ENCODE measurements at regions not wholly inside any gene's neighbourhood (a gene's known extent, or its start where the extent isn't known, plus 50 kb on each side); places are given as distances from the start of the nearest gene placed in this dataset.

DNA sequence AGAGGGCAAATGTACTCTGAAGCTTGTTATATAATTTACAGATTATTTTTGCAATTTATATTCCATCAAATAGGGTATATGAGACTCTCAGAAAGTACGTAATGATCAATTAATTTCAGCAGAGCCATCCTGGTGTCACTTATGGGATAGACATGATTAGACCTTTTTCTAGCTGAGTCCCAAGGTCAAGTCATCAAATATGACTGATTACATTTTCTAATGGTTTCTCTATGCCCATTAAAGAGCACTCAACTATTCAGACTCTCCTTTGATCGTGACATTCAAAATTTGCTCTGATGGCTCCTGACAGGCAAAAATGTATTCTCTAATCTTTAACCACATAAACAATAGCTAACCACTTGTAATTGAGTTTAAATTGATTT is 469.2 kb downstream of the COG6 start:
- peak; percentile 30 for DNase-seq

DNA sequence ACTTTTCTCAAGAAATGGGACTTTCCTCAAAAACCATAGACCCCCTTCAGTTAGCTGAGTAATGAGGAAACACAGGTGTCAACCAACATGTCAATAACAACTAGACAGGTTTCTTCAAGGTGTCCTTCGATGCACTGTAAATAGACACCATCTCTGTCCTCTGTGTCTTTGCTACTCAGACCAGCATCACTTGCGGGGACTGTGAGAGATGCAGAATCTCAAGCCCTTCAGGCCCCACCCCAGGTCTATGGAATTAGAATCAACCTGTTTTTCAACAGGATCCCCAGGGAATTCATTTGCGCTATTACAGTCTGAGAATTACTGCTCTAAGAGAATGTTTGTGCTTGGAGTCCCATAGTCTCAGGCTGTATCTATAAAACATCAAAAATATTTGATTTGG is 469.9 kb downstream of the COG6 start:
- no peak for DNase-seq

DNA sequence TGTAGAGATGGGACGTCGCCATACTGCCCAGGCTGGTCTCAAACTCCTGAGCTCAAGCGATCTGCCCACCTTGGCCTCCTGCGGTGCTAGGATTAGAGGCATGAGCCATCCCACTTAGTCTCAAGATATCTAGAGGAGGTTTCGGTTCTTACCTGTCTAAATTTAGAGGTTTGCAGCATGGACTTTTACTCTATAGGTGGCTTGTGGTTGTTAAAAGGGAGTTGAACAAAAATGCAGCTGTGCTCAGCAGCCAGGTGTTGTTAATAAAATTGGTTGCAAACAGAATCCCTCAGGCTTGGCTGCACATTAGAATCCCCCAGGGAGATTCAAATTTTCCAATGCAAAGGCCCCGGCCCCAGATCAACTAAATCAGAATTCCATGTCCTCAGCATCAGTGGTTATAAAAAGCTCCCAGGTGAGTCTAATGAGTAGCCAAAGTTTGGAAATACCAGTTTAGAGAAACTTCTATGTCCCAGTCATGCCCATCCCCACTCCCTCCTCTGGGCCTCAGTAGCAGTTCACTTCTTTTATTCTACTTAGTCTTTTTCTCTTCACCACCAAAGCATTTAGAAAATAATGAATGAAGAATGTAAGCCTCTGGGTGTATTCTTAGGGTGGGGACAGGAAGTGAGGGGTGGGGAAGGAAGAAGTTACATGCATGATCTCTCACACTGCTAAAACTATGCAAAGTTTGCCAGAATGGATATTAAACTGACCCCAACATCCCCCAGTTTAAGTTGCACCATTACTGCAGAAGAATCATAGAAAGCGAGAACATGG is 471.0 kb downstream of the COG6 start:
- no peak for DNase-seq

DNA sequence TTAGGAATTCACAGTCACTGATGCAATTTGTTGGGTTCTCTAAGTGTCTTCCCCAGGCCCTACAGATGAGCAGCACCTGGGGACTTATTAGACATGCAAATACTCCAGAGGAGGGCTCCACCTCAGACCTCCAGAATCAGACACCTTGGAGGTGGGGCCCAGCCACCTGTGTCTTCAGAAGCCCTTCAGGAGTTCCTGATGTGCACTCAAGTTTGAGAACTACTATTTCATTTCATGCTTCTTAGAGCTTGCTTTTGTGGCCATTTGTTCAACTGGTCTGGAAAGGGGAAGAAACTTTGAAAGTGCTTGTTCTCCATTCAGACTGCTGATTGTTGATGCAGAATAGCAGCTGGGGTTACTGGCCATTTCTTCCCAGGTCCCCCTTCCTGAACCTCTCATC is 472.0 kb downstream of the COG6 start:
- DNase-seq: no peak

DNA sequence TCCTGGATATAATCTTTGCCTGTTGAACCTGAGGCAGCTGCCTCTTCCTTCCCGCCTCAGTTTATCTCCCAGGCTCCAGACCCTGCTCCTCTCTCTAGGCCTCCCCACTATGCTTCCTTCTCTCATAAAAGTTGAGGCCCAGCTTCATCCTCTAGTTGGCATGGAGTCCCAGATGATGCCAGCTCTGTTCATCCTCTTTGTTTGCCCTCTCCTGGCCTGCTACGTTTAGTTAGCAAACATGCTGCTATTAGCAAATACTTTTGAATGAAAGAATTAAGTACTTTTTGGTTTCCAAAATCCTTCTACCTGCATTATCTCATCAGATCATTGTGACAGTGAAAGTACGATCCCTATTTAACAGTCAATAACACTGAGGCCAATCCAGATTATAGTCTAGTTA is 472.5 kb downstream of the COG6 start:
- DNase-seq: no peak

DNA sequence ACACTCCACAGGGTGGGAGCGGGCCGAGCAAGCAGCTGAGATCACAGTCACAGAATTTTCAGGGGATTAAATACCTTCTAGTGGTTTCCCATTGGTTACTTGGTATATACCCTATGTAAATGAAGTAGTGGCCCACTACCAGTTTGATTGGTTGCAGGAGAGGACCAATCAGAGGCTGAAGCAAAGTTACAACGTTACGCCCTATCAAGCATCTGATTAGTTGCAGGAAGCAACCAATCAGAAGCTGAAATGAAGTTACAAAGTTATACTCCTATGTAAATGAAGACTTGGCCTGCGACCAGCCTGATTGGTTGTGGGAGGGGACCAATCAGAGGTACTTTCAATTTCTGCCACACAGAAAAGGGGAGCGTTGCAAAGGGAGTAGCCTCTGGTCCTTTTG is 474.0 kb downstream of the COG6 start:
- DNase-seq: no peak

DNA sequence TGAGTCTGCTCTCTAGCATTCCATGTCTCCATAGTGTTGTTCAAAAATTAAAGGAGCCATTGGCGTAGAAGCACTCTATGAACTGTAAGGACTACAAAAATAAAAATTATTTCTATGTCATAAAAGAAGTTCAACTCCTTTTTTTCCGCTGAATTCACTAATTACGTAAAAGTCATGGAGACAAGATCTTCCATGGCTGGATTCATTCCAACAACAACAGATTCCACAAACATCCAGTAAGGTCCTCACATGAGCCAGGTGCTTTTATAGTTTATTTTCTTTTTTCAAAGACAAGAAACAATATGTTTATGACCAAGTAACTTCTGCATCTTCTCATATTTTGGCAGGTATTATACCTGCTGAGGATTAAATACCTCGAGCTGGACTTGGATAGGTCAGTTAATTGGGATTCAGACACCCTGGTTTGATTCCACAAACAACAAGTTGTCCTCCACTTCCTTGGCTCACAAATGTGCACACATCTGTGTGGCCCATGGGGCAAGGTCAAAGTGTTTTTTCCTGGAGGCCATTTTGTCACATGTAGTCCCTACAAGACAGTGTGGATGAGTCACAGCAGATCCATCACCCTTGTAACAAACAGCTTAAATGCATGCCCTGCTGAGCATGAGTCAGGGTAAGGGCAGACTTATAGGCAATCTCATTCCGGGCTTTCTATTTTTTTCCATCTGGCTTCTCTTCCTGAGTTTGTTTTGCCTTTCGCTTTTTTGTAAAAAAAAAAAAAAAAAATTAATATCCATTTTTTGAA is 475.6 kb downstream of the COG6 start:
- no peak for DNase-seq

DNA sequence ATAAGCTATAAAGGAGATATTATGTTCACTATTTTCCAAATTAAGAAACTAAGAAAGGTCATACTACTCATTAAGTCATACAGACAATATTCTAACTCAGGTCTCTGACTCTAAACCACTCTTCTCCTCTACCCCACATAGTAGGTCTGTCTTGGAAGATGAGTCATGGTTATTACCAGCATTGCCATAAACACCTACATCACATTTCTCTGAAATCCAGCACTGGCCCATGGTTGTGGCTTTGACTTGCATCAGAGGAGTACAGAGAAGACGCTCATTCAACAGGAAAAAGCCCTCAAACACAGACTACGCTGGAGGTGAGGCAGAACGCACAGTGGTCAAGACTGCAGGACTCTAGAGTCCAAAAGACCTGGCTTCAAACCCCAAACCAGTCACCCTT is 476.8 kb downstream of the COG6 start:
- no peak for DNase-seq

DNA sequence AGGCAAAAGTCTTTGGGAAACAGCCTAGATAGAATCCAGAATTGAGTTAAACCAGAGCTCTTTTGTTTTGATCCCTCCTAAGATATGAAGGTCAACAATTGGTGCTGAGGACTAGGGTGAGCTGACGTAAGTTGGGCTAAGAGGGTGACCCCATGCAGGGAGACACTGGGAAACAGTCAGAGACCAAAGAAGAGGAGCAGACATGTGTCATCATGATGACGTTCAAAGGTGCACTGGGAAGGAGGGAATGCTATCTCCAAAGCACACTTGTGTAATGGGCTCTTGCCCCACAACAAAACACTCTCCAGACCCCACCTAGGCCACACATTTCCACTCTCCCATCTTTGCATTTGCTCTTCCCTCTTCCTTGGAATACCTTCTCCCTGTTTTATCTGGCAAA is 481.4 kb downstream of the COG6 start:
- DNase-seq: no peak

DNA sequence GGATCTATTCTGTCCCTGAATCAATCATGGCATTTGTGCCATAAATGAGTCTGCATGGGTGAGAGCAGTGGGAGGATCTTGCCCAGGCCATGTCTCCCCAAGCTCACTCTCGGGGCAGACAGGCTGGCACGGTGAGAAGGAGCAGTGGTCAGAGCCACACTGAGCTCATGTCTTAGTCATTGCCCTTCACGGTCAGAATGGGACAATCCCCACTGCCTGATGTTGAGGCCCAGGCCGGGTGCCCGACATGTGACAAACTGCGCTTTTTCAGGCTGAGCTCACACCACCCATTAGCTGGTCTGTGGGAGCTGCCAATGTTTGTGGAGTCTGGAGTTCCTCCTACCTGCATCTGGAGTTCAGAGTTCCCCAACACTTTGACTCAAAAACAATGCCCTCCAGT is 481.9 kb downstream of the COG6 start:
- no peak for DNase-seq

DNA sequence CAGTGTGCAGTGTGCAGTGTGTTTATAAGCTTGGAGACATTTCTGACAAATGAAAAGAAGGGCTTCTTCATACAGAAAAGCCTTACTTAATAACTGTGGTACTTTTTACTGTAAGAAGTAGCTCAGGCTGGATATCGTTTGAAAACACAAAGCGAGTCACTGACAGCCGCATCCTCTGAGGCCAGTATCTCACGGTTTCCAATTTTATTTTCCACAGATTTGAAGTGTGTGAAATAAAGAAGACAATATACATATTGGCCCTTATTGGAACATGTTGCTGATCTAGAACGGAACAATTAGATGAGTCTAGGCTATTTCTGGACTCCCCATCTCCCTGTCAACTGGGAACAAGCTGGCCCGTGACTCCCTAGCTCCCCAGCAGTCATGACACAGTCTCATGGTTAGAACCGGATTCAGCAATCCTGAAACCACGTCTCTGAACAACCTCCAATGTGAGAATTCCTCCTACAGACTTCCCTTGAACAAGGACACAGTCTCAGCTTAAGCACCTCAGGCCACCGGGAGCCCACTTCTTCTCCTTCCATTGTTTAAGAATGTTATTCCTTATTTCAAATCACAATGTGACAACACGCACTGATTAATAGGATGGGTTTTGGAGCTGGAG is 484.5 kb downstream of the COG6 start:
- DNase-seq: no peak

DNA sequence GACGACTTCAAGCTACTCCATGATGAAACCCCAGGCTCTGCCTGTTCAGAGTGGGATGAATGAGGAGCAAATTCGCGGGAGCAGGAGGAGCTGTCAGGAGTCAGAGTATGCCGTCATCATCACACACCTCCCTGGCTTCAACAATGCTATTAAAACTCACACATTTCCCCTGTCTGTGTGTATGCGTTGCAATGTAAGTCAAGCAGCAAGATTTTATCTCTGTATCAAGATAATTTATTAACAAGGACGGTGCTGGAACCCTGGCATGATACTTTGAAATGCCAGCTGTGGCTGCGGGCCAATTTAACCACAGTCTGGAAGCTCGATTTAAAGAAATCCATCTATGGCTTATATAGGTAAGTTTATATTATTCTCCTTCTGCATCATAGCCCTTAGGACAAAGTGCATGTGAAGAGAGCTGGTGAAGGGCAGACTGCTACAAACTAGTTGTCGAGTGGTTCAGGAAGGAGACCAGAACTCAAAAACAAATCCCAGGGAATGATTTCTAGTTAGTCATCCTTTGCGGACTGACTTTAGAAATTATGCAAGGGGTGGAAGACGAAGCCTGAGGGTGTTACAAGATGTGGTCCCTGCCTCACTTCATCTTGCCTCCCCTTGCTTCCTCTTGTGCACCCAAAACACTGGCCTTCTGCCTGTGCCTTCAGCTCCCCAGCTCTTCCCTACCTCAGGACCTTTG is 486.5 kb downstream of the COG6 start:
- peak; percentile 16 for DNase-seq

DNA sequence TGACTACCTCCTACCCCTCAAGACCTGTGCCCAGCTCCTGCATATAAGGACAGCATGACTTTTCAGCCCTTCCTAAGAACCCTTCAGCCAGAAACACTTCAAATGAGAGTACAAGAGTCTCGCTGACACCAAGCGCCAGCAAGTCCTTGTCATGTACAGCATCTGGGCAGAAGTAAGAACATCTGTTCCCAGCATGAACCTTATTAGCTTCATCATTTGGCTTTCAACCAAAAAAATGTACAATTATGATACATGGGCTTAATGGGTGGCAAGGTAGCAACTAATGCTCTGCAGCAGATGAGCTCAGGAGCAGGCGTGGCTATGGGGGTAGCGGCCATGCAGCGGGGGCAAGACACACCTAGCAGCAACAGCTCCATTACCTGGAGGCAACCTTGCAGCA is 487.6 kb downstream of the COG6 start:
- peak; percentile 17 for DNase-seq

DNA sequence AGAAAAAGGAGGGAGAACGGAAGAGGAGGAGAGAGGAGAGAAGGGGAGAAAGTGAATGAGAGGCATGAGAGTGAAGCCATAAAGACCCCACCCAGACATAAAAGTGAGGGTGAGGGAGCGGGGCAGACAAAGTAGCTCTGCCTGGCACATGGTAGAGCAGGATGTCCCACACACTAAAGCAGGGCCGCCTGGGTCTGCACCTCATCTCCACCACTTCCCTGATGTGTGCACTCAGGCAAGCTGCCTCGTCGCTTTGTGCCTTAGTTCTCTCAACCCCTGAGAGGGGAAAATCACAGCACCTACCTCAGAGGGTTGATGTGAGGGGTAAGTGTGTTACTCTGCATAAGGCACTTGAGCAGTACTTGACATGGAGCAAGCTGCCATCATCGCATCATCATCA is 488.1 kb downstream of the COG6 start:
- no peak for DNase-seq

DNA sequence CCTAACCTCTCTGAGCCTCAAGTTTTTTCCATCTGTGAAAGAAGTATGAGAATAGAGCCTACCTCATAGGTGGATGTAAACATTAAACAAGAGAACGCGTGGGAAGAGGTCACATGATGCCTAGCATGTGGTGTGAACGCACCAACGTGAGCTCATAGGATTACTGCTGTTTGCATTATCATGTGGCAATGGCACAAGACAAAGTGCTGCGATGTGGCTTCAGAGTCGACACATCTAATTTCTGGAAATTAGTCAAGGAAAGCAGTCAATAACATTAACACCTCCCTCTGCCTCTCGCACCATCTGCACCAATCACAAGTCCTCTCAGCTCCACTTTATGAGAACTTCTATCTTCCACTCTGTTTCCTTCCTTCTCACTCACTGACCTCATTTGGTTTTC is 489.7 kb downstream of the COG6 start:
- DNase-seq: no peak

DNA sequence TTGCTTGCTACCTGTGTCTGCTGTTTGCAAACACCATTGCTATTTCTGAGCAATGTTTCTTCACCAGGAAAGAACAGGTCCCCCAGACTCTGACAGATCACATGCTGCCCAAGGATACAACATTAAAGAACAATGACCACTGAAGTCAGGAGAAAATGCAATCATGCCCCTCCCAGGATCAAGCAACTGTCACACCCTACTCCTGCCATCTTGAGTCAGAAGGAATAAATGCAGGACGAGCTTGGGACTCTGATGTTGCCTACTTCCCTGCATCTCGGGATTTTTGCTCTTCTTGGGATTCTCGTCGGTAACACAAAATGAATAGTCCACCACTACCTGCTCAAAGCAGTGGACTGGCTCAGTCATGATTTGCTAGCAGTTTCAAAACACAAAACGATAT is 490.6 kb downstream of the COG6 start:
- DNase-seq: no peak

DNA sequence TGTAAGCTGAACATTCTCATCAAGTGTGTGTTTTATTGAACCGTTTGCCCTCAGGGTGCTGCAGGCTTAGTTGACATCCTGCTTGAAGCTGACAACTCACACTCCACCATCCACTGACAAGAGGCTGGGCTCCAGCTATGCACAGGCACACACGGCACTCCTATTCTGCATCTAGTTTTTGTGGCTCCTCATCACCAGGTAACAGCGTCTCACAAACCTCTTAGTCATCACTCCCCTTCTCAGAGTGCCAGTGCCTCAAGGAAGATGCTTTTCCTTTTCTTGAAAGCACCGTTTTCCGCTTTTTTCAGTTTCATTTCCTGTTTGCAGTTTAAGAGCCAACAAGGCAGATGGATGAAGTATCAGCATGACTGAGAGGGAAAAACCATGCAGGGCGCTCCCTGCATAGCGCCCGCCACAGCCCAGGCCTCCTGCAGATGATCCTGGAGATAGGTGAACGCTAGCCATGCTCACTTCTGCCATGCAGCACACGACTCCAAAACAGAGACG is 491.2 kb downstream of the COG6 start:
- DNase-seq: no peak

DNA sequence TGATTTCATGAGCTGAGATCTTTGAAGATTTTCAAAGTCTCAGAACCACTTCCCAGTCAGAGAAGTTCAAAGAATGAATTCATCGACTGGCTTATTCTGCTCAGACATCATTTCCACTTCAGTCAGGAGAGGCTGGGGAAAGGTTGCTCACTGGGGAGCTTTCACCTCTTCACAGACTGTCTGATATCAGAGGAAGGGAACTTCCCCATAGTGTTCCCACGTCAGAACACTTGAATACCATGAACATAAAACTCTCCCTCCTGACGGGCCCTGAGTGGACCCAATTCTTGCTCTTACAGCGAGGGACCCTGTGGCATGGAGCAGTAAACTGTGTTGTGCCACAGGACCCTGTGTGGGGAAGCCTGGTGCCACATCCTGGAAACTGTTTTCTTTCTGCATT is 492.6 kb downstream of the COG6 start:
- DNase-seq: no peak

DNA sequence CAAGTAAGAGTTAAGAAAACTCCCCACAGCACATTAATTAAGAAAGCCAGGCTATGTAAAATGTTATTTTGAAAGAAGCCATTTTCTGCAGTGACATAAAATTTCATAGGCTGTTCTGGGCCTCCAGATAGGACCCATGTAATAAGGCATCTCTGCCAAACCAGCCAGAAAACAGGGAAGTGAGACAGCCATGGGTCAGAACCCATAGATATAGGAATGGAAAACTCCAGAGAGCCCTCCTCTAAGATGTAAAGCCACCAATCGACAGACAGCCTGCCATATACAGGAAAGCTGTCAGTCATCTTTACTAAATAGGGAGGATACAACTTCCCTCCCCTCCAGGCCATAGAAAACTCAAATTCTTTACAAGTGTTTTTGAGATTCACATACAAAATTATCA is 493.3 kb downstream of the COG6 start:
- DNase-seq: no peak

DNA sequence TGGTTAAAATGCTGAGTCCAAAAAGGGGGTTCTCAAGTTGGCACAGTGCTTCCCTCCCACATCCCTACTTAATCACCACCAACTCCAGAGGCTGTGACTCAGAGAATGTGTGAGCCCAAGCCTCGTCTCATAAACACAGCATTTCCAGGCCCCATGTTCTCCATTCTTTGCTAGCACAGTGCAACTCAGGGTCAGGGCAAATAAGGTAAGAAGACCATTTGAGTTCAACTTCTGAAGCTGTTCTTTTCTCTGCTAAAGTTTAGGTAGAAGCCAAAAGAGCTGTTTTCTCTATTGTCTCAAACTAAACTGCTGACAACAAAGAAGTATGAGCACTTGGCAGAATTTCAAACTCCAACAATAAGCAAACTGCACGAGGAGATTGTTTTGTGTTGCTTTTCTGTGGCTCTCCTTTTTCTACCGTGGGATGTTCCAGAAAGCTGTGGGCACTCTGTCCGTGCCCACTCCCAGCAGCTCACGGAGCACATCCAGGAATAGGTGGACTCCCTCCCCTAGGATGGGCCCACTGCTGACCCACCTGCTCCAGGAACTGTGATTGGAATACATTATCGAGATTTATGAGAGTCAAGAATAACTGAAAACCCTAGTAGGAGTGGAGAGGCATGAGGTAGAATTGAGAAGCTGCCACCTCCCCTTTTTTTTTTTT is 494.3 kb downstream of the COG6 start:
- DNase-seq: no peak

DNA sequence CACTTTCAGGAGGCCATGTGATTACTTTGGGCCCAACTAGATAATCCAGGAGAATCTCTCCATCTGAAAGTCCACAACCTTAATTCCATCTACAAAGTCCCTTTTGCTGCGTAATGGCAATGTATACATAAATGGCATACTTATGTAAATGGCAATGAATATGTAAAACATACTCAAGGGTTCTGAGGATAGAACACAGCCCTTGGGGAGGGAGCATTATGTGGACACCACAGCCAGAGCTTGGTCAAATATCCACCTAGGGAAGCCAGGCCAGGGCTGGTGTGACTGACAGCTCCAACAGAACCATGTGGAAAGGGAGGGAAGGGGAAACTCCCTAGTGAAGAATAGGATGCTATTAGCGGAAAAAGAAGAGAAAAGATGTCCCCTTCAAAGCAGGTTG is 496.2 kb downstream of the COG6 start:
- DNase-seq: no peak

DNA sequence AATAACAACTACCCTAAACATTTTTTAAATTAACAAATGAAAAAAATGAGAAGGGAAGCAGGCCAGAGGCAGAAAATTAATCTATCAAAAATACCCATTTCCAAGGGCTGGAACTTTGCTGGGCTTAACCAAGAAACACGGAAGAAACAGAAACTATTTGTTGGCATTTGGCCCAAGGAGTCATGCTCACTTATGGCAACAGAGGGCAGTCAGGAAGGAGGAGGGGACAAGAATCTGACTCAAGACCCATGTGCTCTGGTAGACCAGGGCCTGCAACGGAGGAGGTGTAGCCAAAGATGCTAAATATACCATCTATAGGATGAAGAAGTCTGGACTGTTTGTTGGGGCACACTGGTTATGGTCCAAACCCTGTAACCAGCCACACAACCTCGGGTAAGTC is 496.7 kb downstream of the COG6 start:
- DNase-seq: no peak

DNA sequence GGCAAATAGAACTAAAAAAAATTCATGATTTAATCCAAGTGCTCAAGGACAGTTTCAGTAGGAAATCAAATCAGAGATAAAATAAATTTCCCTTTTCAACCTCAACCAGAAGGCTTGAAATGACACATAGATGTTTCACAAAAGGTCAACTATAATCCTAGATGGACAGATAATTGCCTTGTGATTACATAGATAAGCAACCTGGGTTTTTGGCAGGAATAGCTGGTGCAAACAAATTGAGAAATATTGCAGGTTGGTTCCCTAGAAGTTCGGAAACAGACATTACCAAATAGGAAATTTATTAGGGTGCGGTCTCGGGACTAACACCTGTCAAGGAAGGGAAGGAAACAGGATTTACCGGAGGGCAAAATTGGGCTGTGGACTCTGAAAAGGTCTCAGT is 497.5 kb downstream of the COG6 start:
- DNase-seq: no peak

Data from DMS79 treated with DMSO at 0.1 percent for 48 hours (cell line).